ENCODE measurements at regions not wholly inside any gene's neighbourhood (a gene's known extent, or its start where the extent isn't known, plus 50 kb on each side); places are given as distances from the start of the nearest gene placed in this dataset.

- Histone ChIP-seq H3K4me3 (ENCODE audit: control extremely low read depth in 1 of 5, extremely low read depth in 1 of 5, insufficient read depth in 1 of 5, low read depth in 2 of 5, low read length in 4 of 5) (no peak overlapping the region), H3K27ac (ENCODE audit: low read length in 2 of 2) (no peak overlapping the region), H3K4me1 (ENCODE audit: control insufficient read depth in 2 of 2, insufficient read depth in 2 of 2, low read length in 2 of 2) (no peaks in the 10 kb centered on the region), H3K36me3 (replicated peaks in 1 of 2; ENCODE audit: control extremely low read depth in 1 of 2, control insufficient read depth in 1 of 2, extremely low read depth in 1 of 2, insufficient read depth in 2 of 2, low read length in 1 of 2) (no peaks in the 10 kb centered on the region), H3K27me3 (replicated peaks in 1 of 4; ENCODE audit: control extremely low read depth in 1 of 4, control insufficient read depth in 3 of 4, insufficient read depth in 4 of 4, low read length in 3 of 4) (peaks cover 0 to 7% (median 0%) of the 10 kb centered on the region in 4 experiments), H3K9ac (ENCODE audit: low read length) (no peak overlapping the region), H3K4me2 (replicated peaks; ENCODE audit: low read depth, low read length, poor library complexity, severe bottlenecking) (no peak overlapping the region), H2AFZ (ENCODE audit: insufficient read depth, low read depth, low read length, poor library complexity, severe bottlenecking) (no peak overlapping the region), H3K9me3 (ENCODE audit: control extremely low read depth in 1 of 3, control insufficient read depth in 2 of 3, insufficient read depth in 1 of 3, low read length in 2 of 3) (no peaks in the 10 kb centered on the region), H4K20me1 (ENCODE audit: control insufficient read depth, insufficient read depth, low read length, poor library complexity, severe bottlenecking) (no peaks in the 10 kb centered on the region), H3K79me2 (ENCODE audit: control insufficient read depth, insufficient read depth, low read length) (no peaks in the 10 kb centered on the region)
- H3K27ac Mint-ChIP-seq = no peak overlapping the region
- ChIA-PET CTCF (interaction anchor here (0.7 to 1.2 kb wide), 2 partner anchors 1088 to 1106 kb away, joined by 3 to 5 read pairs; no protein-coding TSS in a partner anchor), POLR2A (no interaction called here)
- no CpG with 5 or more reads among the region's 1 CpG for WGBS (ENCODE audit: insufficient coverage)
- intact Hi-C loops (cut with micrococcal nuclease) = no loop called here
- H3K4me3 Mint-ChIP-seq = no peak overlapping the region
- no peak for ATAC-seq (ENCODE audit: low read depth)
- H3K9me3 Mint-ChIP-seq (ENCODE audit: insufficient read depth) = no peaks in the 10 kb centered on the region
- H3K4me1 Mint-ChIP-seq = no peaks in the 10 kb centered on the region
- TF ChIP-seq EZH2 (IDR thresholded peaks at IDR 0.05; ENCODE audit: borderline replicate concordance, insufficient read depth, low read depth, low read length, poor library complexity, severe bottlenecking) (no peak), CTCF (IDR thresholded peaks at IDR 0.05) (no peak)
- H3K27me3 Mint-ChIP-seq = peaks cover 10% of the 10 kb centered on the region
- no peak for DNase-seq
These were observed 151.1 kb upstream of the OSTN start for GRCh38 chr3:191047930-191048329.

GRCh38 chr3:191030929-191031328 is 168.1 kb upstream of the OSTN start:
- Histone ChIP-seq H3K9ac (ENCODE audit: low read length) (no peak overlapping the region), H3K27ac (ENCODE audit: low read length in 2 of 2) (no peak overlapping the region), H3K4me1 (ENCODE audit: control insufficient read depth in 2 of 2, insufficient read depth in 2 of 2, low read length in 2 of 2) (no peaks in the 10 kb centered on the region), H3K79me2 (ENCODE audit: control insufficient read depth, insufficient read depth, low read length) (no peaks in the 10 kb centered on the region), H3K27me3 (replicated peaks in 1 of 4; ENCODE audit: control extremely low read depth in 1 of 4, control insufficient read depth in 3 of 4, insufficient read depth in 4 of 4, low read length in 3 of 4) (no peaks in the 10 kb centered on the region), H2AFZ (ENCODE audit: insufficient read depth, low read depth, low read length, poor library complexity, severe bottlenecking) (no peak overlapping the region), H3K4me3 (ENCODE audit: control extremely low read depth in 1 of 5, extremely low read depth in 1 of 5, insufficient read depth in 1 of 5, low read depth in 2 of 5, low read length in 4 of 5) (no peak overlapping the region), H3K36me3 (replicated peaks in 1 of 2; ENCODE audit: control extremely low read depth in 1 of 2, control insufficient read depth in 1 of 2, extremely low read depth in 1 of 2, insufficient read depth in 2 of 2, low read length in 1 of 2) (no peaks in the 10 kb centered on the region), H3K9me3 (ENCODE audit: control extremely low read depth in 1 of 3, control insufficient read depth in 2 of 3, insufficient read depth in 1 of 3, low read length in 2 of 3) (no peaks in the 10 kb centered on the region), H4K20me1 (ENCODE audit: control insufficient read depth, insufficient read depth, low read length, poor library complexity, severe bottlenecking) (no peaks in the 10 kb centered on the region), H3K4me2 (replicated peaks; ENCODE audit: low read depth, low read length, poor library complexity, severe bottlenecking) (no peak overlapping the region)
- no peak for ATAC-seq (ENCODE audit: low read depth)
- DNase-seq = no peak
- CTCF ChIA-PET = no interaction called here
- POLR2A ChIA-PET = no interaction called here
- H3K27ac Mint-ChIP-seq = no peak overlapping the region
- H3K4me1 Mint-ChIP-seq = no peaks in the 10 kb centered on the region
- no peak overlapping the region for H3K4me3 Mint-ChIP-seq
- peaks cover 5% of the 10 kb centered on the region for H3K27me3 Mint-ChIP-seq
- intact Hi-C loops (cut with micrococcal nuclease) = no loop called here
- WGBS (ENCODE audit: insufficient coverage) = no CpG with 5 or more reads among the region's 2 CpGs
- TF ChIP-seq EZH2 (IDR thresholded peaks at IDR 0.05; ENCODE audit: borderline replicate concordance, insufficient read depth, low read depth, low read length, poor library complexity, severe bottlenecking) (no peak), CTCF (IDR thresholded peaks at IDR 0.05) (no peak)
- H3K9me3 Mint-ChIP-seq (ENCODE audit: insufficient read depth) = no peaks in the 10 kb centered on the region

Measured in B cell (primary cell).